ENCODE measurements at regions not wholly inside any gene's neighbourhood (a gene's known extent, or its start where the extent isn't known, plus 50 kb on each side); places are given as distances from the start of the nearest gene placed in this dataset.
"Not testable (repeated sequence)": the region's sequence is repeated elsewhere in the genome, so short reads cannot be mapped to it uniquely, and the experiment has no call there.

DNA sequence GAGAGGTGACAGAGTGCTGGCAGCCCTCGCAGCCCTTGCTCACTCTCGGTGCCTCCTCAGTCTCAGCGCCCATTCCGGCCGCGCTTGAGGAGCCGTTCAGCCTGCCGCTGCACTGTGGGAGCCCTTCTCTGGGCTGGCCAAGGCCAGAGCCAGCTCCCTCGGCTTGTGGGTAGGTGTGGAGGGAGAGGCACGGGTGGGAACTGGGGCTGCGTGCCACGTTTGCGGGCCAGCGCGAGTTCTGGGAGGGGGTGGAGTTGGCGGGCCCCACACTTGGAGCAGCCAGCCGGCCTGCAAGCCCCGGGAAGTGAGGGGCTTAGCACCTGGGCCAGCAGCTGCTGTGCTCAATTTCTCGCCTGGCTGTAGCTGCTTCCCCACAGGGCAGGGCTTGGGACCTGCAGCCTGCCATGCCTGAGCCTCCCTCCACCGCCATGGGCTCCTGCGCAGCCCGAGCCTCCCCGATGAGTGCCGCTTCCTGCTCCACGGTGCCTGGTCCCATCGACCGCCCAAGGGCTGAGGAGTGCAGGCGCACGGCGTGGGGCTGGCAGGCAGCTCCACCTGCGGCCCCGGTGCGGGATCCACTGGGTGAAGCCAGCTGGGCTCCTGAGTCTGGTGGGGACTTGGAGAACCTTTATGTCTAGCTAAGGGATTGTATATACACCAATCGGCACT, 1278.1 kb downstream of the SUCLG1 start:
- TF ChIP-seq CTCF (IDR thresholded peaks at IDR 0.05); ZFX (IDR thresholded peaks at IDR 0.05; ENCODE audit: borderline replicate concordance): not testable (repeated sequence)

Data from 22Rv1 (cell line).